DND-41 (cell line): ENCODE measurements at regions not wholly inside any gene's neighbourhood (a gene's known extent, or its start where the extent isn't known, plus 50 kb on each side); places are given as distances from the start of the nearest gene placed in this dataset.

Experiments used
- ATAC-seq: fragments of 200-7000 bp; cut with Tn5 transposase; 3 replicates; pipeline ENCODE4 v1.9.1; 2021; ENCODE audit warnings: low read depth; ENCODE audit not compliant: insufficient read depth
- DNase-seq: peaks from one replicate; pipeline ENCODE4 v3.0.0-alpha.2; 2020
- H2AFZ ChIP-seq: 2 replicates; pipeline ENCODE4 v1.6.0; 2012; ENCODE audit warnings: low read depth, low read length
- H3K27ac ChIP-seq: 2 replicates; pipeline ENCODE4 v1.5.1; 2012; ENCODE audit warnings: low read length, inconsistent platforms
- H3K27me3 ChIP-seq: fragments of 200-600 bp; sonication (generic); 2 replicates; pipeline ENCODE4 v1.6.0; 2012; ENCODE audit warnings: low read length, mild to moderate bottlenecking, inconsistent platforms; ENCODE audit not compliant: insufficient read depth, poor library complexity
- H3K36me3 ChIP-seq: 2 replicates; pipeline ENCODE4 v1.5.1; 2012; ENCODE audit warnings: low read length, inconsistent platforms; ENCODE audit not compliant: insufficient read depth
- H3K4me1 ChIP-seq: 2 replicates; pipeline ENCODE4 v1.5.1; 2012; ENCODE audit warnings: mild to moderate bottlenecking, low read length; ENCODE audit not compliant: insufficient read depth
- H3K4me2 ChIP-seq: 2 replicates; pipeline ENCODE4 v1.6.0; 2012; ENCODE audit warnings: mild to moderate bottlenecking, moderate library complexity, low read length, inconsistent platforms; ENCODE audit not compliant: insufficient read depth
- H3K4me3 ChIP-seq, 2 experiments: fragments of 200-600 bp in 1 of 2; shearing (Covaris generic) in 1 of 2; 2 replicates each; pipeline ENCODE4 v1.5.1; 2012 to 2016; ENCODE audit warnings: inconsistent platforms in 2 of 2, low read length in 2 of 2, mild to moderate bottlenecking in 2 of 2, low read depth in 1 of 2, moderate library complexity in 1 of 2
- H3K79me2 ChIP-seq: 2 replicates; pipeline ENCODE4 v1.6.0; 2012; ENCODE audit warnings: low read length, inconsistent platforms; ENCODE audit not compliant: insufficient read depth
- H3K9ac ChIP-seq: 2 replicates; pipeline ENCODE4 v1.6.0; 2012; ENCODE audit warnings: low read depth, mild to moderate bottlenecking, inconsistent platforms, low read length, moderate library complexity
- H3K9me3 ChIP-seq: 2 replicates; pipeline ENCODE4 v1.5.1; 2012; ENCODE audit warnings: low read length, moderate library complexity, mild to moderate bottlenecking, inconsistent platforms; ENCODE audit not compliant: insufficient read depth, severe bottlenecking
- H4K20me1 ChIP-seq: 2 replicates; pipeline ENCODE4 v1.6.0; 2012; ENCODE audit warnings: low read length; ENCODE audit not compliant: insufficient read depth
- EZH2 ChIP-seq: IDR thresholded peaks from 3 replicates; pipeline ENCODE4 v1.6.1; 2012; ENCODE audit warnings: borderline replicate concordance, low read depth, mild to moderate bottlenecking, moderate library complexity, low read length, inconsistent platforms; ENCODE audit not compliant: severe bottlenecking
- TF ChIP-seq, protein P1 (sequence below): IDR thresholded peaks from 2 replicates; pipeline ENCODE4 v1.5.1; 2012; ENCODE audit warnings: borderline replicate concordance, low read length, moderate library complexity, mild to moderate bottlenecking; ENCODE audit not compliant: poor library complexity, severe bottlenecking; ENCODE audit errors: extremely low read depth

DNA sequence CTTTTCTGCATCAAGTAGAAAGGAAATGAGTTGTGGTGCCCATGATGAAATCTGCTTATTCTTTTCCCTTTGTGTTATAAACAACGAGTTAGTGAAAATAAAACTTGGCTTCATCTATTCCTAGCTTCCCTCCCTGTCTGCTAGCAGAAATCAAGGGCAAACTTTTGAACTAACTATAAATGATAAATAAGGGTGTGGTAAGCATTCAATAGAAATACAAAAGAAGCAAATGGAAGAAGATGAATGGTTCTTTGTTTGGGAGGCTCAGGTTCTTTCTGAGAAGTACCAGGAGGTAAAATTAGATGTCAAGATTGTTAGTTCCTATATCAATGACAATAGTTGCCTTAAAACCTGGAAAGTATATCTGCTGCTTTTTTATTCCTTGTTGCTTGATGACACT is 275.3 kb upstream of the PRR20A start:
- Histone ChIP-seq H3K9ac (no peak overlapping the region), H3K36me3 (no peaks in the 10 kb centered on the region), H3K27me3 (no peaks in the 10 kb centered on the region), H3K79me2 (no peaks in the 10 kb centered on the region), H2AFZ (no peak overlapping the region), H3K27ac (no peak overlapping the region), H3K9me3 (no peaks in the 10 kb centered on the region), H3K4me1 (no peaks in the 10 kb centered on the region), H3K4me3 (no peak overlapping the region), H4K20me1 (no peaks in the 10 kb centered on the region), H3K4me2 (no peak overlapping the region)
- TF ChIP-seq EZH2: no peak
- TF ChIP-seq, protein P1, sequence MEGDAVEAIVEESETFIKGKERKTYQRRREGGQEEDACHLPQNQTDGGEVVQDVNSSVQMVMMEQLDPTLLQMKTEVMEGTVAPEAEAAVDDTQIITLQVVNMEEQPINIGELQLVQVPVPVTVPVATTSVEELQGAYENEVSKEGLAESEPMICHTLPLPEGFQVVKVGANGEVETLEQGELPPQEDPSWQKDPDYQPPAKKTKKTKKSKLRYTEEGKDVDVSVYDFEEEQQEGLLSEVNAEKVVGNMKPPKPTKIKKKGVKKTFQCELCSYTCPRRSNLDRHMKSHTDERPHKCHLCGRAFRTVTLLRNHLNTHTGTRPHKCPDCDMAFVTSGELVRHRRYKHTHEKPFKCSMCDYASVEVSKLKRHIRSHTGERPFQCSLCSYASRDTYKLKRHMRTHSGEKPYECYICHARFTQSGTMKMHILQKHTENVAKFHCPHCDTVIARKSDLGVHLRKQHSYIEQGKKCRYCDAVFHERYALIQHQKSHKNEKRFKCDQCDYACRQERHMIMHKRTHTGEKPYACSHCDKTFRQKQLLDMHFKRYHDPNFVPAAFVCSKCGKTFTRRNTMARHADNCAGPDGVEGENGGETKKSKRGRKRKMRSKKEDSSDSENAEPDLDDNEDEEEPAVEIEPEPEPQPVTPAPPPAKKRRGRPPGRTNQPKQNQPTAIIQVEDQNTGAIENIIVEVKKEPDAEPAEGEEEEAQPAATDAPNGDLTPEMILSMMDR: no peak
- ATAC-seq (no peak), DNase-seq (no peak)

DNA sequence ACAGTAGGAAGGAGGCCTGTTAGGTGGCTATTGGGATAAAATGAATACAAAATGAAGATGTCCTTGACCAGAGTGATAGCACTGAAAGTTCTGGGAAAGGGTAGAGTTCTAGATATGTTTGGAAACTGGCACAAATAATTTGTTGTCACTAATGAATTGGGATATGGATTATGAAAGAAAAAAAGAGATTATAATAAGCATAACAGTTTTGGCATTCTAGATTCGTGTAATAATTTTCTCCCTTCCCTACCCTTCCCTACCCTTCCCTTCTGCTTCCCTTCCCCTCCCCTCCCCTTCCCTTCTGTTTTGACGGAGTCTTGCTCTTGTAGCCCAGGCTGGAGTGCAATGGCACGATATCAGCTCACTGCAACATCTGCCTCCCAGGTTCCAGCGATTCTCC is 271.0 kb upstream of the PRR20A start:
- ATAC-seq (no peak), DNase-seq (no peak)
- Histone ChIP-seq H3K36me3 (no peaks in the 10 kb centered on the region), H2AFZ (no peak overlapping the region), H3K27ac (no peak overlapping the region), H3K9me3 (no peaks in the 10 kb centered on the region), H3K4me2 (no peak overlapping the region), H3K4me3 (no peak overlapping the region), H4K20me1 (no peaks in the 10 kb centered on the region), H3K4me1 (no peaks in the 10 kb centered on the region), H3K27me3 (no peaks in the 10 kb centered on the region), H3K79me2 (no peaks in the 10 kb centered on the region), H3K9ac (no peak overlapping the region)
- TF ChIP-seq EZH2: no peak
- TF ChIP-seq, protein P1: no peak

DNA sequence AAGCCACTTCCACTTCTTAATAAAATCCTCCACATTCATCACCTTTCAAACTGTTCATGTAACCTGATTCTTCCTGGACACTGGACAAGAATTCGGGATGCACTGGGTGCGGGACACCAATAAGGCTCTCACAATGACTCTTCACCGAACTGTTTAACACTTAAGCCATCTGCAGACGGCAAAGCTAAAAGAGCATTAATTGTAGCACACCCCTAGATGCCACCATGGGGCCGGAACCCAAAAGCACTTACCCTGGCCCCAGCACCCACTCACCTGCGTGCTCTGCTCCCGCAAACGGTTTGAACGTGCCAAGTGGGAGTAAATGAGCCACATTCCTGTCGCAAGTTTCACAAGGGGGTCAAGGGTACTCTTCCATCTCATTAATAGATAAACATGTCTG is 254.3 kb upstream of the PRR20A start:
- Histone ChIP-seq H3K4me1 (no peaks in the 10 kb centered on the region), H3K36me3 (no peaks in the 10 kb centered on the region), H3K27ac (no peak overlapping the region), H3K9ac (no peak overlapping the region), H3K27me3 (no peaks in the 10 kb centered on the region), H3K9me3 (no peaks in the 10 kb centered on the region), H3K79me2 (no peaks in the 10 kb centered on the region), H2AFZ (no peak overlapping the region), H3K4me3 (no peak overlapping the region), H3K4me2 (no peak overlapping the region), H4K20me1 (no peaks in the 10 kb centered on the region)
- DNase-seq (no peak), ATAC-seq (no peak)
- TF ChIP-seq, protein P1: no peak
- no peak for TF ChIP-seq EZH2

DNA sequence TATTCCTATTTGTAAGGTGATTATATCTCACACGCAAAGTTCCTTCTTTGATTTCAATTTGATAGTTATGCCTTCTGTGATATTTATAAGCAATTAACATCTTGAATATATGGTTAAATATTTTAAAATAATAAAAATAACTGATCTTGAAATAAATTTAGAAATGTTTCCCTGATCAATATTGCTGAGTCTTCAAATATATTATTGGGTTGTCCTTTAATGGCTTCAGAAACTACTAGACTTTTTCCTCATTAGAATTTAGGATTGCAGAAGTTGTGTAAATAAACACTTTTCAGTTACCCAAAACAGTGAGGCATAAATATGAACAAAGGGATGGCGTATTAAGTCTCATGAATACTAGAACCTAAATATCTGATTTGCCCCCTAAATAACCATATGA is 252.3 kb upstream of the PRR20A start:
- Histone ChIP-seq H3K4me1 (no peaks in the 10 kb centered on the region), H3K9ac (no peak overlapping the region), H4K20me1 (no peaks in the 10 kb centered on the region), H3K4me3 (no peak overlapping the region), H2AFZ (no peak overlapping the region), H3K79me2 (no peaks in the 10 kb centered on the region), H3K27ac (no peak overlapping the region), H3K4me2 (no peak overlapping the region), H3K27me3 (no peaks in the 10 kb centered on the region), H3K36me3 (no peaks in the 10 kb centered on the region), H3K9me3 (no peaks in the 10 kb centered on the region)
- TF ChIP-seq EZH2: no peak
- TF ChIP-seq, protein P1: no peak
- ATAC-seq (no peak), DNase-seq (no peak)
